ENCODE measurements at regions not wholly inside any gene's neighbourhood (a gene's known extent, or its start where the extent isn't known, plus 50 kb on each side); places are given as distances from the start of the nearest gene placed in this dataset.
A peak's percentile ranks its signal among the peaks of the same experiment; 100 is the strongest.
"Not testable (repeated sequence)": the region's sequence is repeated elsewhere in the genome, so short reads cannot be mapped to it uniquely, and the experiment has no call there.

GRCh38 chr3:137693791-137694190 is 70.3 kb upstream of the SOX14 start:
- Histone ChIP-seq H3K9ac (ENCODE audit: insufficient read depth in 1 of 2, low read length in 2 of 2) (no peak overlapping the region), H3K36me3 (ENCODE audit: control insufficient read depth in 4 of 4, insufficient read depth in 4 of 4, low read length in 4 of 4) (no peaks in the 10 kb centered on the region), H3K9me3 (ENCODE audit: control insufficient read depth in 4 of 4, insufficient read depth in 3 of 4, low read length in 3 of 4) (no peaks in the 10 kb centered on the region), H3K4me1 (ENCODE audit: control insufficient read depth in 5 of 5, insufficient read depth in 5 of 5, low read length in 5 of 5) (no peaks in the 10 kb centered on the region), H3K27me3 (ENCODE audit: control insufficient read depth in 3 of 3, insufficient read depth in 3 of 3, low read length in 2 of 3) (no peaks in the 10 kb centered on the region), H3K4me3 (no peak overlapping the region), H3K27ac (ENCODE audit: low read depth in 1 of 2, low read length in 1 of 2) (no peak overlapping the region)
- TF ChIP-seq, protein P1, sequence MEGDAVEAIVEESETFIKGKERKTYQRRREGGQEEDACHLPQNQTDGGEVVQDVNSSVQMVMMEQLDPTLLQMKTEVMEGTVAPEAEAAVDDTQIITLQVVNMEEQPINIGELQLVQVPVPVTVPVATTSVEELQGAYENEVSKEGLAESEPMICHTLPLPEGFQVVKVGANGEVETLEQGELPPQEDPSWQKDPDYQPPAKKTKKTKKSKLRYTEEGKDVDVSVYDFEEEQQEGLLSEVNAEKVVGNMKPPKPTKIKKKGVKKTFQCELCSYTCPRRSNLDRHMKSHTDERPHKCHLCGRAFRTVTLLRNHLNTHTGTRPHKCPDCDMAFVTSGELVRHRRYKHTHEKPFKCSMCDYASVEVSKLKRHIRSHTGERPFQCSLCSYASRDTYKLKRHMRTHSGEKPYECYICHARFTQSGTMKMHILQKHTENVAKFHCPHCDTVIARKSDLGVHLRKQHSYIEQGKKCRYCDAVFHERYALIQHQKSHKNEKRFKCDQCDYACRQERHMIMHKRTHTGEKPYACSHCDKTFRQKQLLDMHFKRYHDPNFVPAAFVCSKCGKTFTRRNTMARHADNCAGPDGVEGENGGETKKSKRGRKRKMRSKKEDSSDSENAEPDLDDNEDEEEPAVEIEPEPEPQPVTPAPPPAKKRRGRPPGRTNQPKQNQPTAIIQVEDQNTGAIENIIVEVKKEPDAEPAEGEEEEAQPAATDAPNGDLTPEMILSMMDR (IDR thresholded peaks at IDR 0.05; ENCODE audit: control extremely low read depth, extremely low read depth): no peak
- WGBS, 2 donors: 82 to 85% methylated on average over 2 of the region's 2 CpGs
- ATAC-seq (ENCODE audit: insufficient read depth, low FRiP score) (no peak), DNase-seq (no peak)

GRCh38 chr3:137694836-137695235 is 69.3 kb upstream of the SOX14 start:
- H3K36me3 ChIP-seq (ENCODE audit: control insufficient read depth in 4 of 4, insufficient read depth in 4 of 4, low read length in 4 of 4): no peaks in the 10 kb centered on the region
- WGBS, 2 donors: 52 to 63% methylated on average over 6 of the region's 6 CpGs
- H3K4me1 ChIP-seq (ENCODE audit: control insufficient read depth in 5 of 5, insufficient read depth in 5 of 5, low read length in 5 of 5): no peaks in the 10 kb centered on the region
- H3K27ac ChIP-seq (ENCODE audit: low read depth in 1 of 2, low read length in 1 of 2): no peak overlapping the region
- H3K4me3 ChIP-seq: no peak overlapping the region
- DNase-seq (no peak), ATAC-seq (ENCODE audit: insufficient read depth, low FRiP score) (no peak)
- no peak overlapping the region for H3K9ac ChIP-seq (ENCODE audit: insufficient read depth in 1 of 2, low read length in 2 of 2)
- H3K9me3 ChIP-seq (ENCODE audit: control insufficient read depth in 4 of 4, insufficient read depth in 3 of 4, low read length in 3 of 4): no peaks in the 10 kb centered on the region
- TF ChIP-seq, protein P1 (IDR thresholded peaks at IDR 0.05; ENCODE audit: control extremely low read depth, extremely low read depth): no peak
- no peaks in the 10 kb centered on the region for H3K27me3 ChIP-seq (ENCODE audit: control insufficient read depth in 3 of 3, insufficient read depth in 3 of 3, low read length in 2 of 3)

GRCh38 chr3:137695351-137695750 is 68.8 kb upstream of the SOX14 start:
- no peak for ATAC-seq (ENCODE audit: insufficient read depth, low FRiP score)
- no peak overlapping the region for H3K4me3 ChIP-seq
- WGBS, 2 donors: 61 to 62% methylated on average over 6 of the region's 6 CpGs
- H3K36me3 ChIP-seq (ENCODE audit: control insufficient read depth in 4 of 4, insufficient read depth in 4 of 4, low read length in 4 of 4): no peaks in the 10 kb centered on the region
- TF ChIP-seq, protein P1 (IDR thresholded peaks at IDR 0.05; ENCODE audit: control extremely low read depth, extremely low read depth): no peak
- DNase-seq: no peak
- no peak overlapping the region for H3K27ac ChIP-seq (ENCODE audit: low read depth in 1 of 2, low read length in 1 of 2)
- H3K4me1 ChIP-seq (ENCODE audit: control insufficient read depth in 5 of 5, insufficient read depth in 5 of 5, low read length in 5 of 5): no peaks in the 10 kb centered on the region
- H3K27me3 ChIP-seq (ENCODE audit: control insufficient read depth in 3 of 3, insufficient read depth in 3 of 3, low read length in 2 of 3): no peaks in the 10 kb centered on the region
- no peaks in the 10 kb centered on the region for H3K9me3 ChIP-seq (ENCODE audit: control insufficient read depth in 4 of 4, insufficient read depth in 3 of 4, low read length in 3 of 4)
- H3K9ac ChIP-seq (ENCODE audit: insufficient read depth in 1 of 2, low read length in 2 of 2): no peak overlapping the region

GRCh38 chr3:137709011-137709601 is 55.0 kb upstream of the SOX14 start:
- Histone ChIP-seq H3K27ac (ENCODE audit: low read depth in 1 of 2, low read length in 1 of 2) (no peak overlapping the region), H3K4me1 (ENCODE audit: control insufficient read depth in 5 of 5, insufficient read depth in 5 of 5, low read length in 5 of 5) (no peaks in the 10 kb centered on the region), H3K36me3 (ENCODE audit: control insufficient read depth in 4 of 4, insufficient read depth in 4 of 4, low read length in 4 of 4) (no peaks in the 10 kb centered on the region), H3K4me3 (no peak overlapping the region), H3K27me3 (ENCODE audit: control insufficient read depth in 3 of 3, insufficient read depth in 3 of 3, low read length in 2 of 3) (no peaks in the 10 kb centered on the region), H3K9me3 (ENCODE audit: control insufficient read depth in 4 of 4, insufficient read depth in 3 of 4, low read length in 3 of 4) (no peaks in the 10 kb centered on the region), H3K9ac (ENCODE audit: insufficient read depth in 1 of 2, low read length in 2 of 2) (no peak overlapping the region)
- peak in 1 of 3 donors; percentile 1 for DNase-seq
- TF ChIP-seq, protein P1 (IDR thresholded peaks at IDR 0.05; ENCODE audit: control extremely low read depth, extremely low read depth): no peak
- 4% methylated on average over 3 of the region's 3 CpGs for WGBS, 2 donors
- ATAC-seq (ENCODE audit: insufficient read depth, low FRiP score): no peak

GRCh38 chr3:137713965-137714364 is 50.1 kb upstream of the SOX14 start:
- H3K36me3 ChIP-seq (ENCODE audit: control insufficient read depth in 4 of 4, insufficient read depth in 4 of 4, low read length in 4 of 4); H3K4me3 ChIP-seq; H3K27ac ChIP-seq (ENCODE audit: low read depth in 1 of 2, low read length in 1 of 2); ATAC-seq (ENCODE audit: insufficient read depth, low FRiP score); H3K27me3 ChIP-seq (ENCODE audit: control insufficient read depth in 3 of 3, insufficient read depth in 3 of 3, low read length in 2 of 3); H3K9me3 ChIP-seq (ENCODE audit: control insufficient read depth in 4 of 4, insufficient read depth in 3 of 4, low read length in 3 of 4); H3K4me1 ChIP-seq (ENCODE audit: control insufficient read depth in 5 of 5, insufficient read depth in 5 of 5, low read length in 5 of 5); H3K9ac ChIP-seq (ENCODE audit: insufficient read depth in 1 of 2, low read length in 2 of 2); DNase-seq: not testable (repeated sequence)
- WGBS, 2 donors: 83 to 86% methylated on average over 6 of the region's 6 CpGs

Measured in lung (tissue), 11 donors.